HG02884 (cell line): ENCODE measurements at regions not wholly inside any gene's neighbourhood (a gene's known extent, or its start where the extent isn't known, plus 50 kb on each side); places are given as distances from the start of the nearest gene placed in this dataset.
"Not testable (repeated sequence)": the region's sequence is repeated elsewhere in the genome, so short reads cannot be mapped to it uniquely, and the experiment has no call there.

ENCODE experiments used
- ATAC-seq: cut with Tn5 transposase; IDR thresholded peaks from one replicate; pipeline ENCODE4 v1.9.1; 2021; ENCODE audit warnings: mild to moderate bottlenecking, moderate library complexity; ENCODE audit not compliant: unreplicated experiment

DNA sequence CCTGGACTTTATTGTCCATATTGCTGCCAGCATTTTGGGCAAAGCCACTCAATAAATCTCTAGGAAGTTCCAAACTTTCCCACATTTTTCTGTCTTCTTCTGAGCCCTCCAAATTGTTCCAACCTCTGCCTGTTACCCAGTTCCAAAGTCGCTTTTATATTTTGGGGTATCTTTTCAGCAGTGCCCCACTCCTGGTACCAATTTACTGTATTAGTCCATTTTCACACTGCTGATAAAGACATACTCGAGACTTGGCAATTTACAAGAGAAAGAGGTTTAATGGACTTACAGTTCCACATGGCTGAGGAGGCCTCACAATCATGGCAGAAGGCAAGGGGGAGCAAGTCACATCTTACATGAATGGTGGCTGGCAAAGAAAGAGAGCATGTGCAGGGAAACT, 53.4 kb downstream of the AHSP start:
- not testable (repeated sequence) for ATAC-seq

DNA sequence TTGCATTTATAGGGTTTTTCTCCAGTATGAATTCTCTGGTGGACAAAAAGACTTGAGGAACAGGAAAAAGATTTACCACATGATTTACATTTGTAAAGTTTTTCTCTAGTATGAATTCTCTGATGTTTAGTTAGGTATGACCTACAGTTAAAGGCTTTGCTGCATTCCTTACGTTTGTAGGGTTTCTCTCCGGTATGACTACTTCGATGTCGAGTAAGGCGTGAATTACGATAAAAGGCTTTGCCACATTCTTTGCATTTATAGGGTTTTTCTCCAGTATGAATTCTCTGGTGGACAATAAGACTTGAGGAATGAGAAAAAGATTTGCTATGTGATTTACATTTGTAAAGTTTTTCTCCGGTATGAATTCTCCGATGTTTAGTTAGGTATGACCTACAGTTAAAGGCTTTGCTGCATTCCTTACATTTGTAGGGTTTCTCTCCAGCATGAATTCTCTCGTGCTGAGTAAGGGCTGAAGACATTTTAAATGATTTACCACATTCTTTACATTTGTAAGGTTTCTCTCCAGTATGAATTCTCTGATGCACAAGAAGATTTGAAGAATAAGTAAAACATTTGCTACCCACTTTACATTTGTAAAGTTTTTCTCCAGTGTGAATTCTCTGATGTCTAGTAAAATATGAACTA, 74.2 kb downstream of the AHSP start:
- ATAC-seq = not testable (repeated sequence)

- no peak for ATAC-seq
Observed at GRCh38 chr16:31618130-31618529, 90.4 kb downstream of the AHSP start.

DNA sequence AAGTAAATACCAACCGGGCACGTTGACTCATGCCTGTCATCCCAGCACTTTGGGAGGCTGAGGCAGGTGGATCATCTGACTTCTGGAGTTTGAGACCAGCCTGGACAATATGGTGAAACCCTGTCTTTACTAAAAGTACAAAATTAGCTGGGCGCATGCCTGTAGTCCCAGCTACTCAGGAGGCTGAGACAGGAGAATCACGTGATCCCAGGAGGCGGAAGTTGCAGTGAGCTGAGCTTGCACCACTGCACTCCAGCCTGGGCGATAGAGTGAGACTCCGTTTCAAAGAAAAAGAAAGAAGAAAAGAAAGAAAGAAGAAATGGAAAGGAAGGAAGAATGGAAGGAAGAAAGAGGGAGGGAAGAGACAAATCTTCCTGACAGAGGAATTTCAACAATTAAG, 108.7 kb downstream of the AHSP start:
- no peak for ATAC-seq

- ATAC-seq = no peak
Observed at GRCh38 chr16:31641279-31641678, 113.6 kb downstream of the AHSP start.

DNA sequence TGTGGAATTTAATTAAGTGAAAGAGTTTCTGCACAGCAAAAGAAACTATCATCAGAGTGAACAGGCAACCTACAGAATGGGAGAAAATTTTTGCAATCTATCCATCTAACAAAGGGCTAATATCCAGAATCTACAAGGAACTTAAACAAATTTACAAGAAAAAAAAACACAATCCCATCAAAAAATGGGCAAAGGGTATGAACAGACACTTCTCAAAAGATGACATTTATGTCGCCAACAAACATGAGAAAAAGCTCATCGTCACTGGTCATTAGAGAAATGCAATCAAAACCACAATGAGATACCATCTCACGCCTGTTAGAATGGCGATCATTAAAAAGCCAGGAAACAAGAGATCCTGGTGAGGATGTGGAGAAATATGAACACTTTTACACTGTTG, 128.0 kb downstream of the AHSP start:
- ATAC-seq = not testable (repeated sequence)

DNA sequence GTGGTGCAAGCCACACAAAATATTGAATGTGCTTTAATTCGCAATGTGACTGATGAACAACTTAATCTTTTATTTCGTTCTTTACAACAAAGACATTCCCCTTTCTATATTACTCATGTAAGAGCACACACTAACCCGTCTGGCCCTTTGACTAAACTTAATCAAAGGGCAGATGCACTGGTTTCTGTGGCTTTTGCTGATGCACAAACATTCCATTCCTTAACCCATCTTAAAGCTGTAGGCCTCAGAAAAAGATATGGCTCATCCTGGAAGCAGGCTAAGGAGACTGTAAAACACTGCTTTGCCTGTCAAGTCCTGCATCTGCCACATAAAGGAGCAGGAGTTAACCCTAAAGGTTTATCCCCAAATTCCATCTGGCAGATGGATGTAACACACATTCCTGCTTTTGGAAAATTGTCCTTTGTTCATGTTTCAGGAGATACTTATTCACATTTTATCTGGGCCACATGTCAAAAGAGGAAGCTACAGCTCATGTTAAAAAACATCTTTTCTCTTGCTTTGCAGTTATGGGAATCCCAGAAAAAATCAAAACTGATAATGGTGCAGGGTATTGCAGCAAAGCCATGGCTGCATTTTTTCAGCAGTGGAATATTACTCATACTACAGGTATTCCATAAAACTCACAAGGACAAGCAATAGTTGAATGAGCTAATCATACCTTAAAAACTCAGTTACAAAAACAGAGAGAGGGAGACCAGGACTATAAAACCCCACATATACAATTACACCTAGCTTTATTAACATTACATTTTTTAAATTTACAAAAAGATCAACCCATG, 137.2 kb downstream of the AHSP start:
- no peak for ATAC-seq

GRCh38 chr16:31674686-31675085, 147.0 kb downstream of the AHSP start:
- no peak for ATAC-seq

DNA sequence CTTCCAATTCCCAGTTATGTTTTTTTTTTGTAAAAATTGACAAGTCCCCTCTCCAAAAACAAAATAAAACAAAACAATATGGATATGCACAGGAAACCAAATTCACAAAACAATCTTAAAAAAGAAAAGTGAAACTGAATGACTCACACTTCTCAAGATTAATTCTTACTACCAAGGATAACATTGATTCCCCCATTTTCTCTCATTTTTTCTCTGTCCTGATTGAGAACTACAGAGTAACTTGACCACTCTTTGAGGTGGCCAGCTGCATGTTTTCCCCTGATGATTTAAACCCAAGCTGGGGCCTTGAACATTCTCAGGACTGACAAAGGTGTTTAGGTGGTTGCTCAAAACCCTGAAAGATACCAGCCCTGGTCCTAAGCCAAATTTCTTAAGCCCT, 149.0 kb downstream of the AHSP start:
- no peak for ATAC-seq

- no peak for ATAC-seq
Observed at GRCh38 chr16:31678649-31679325, 151.1 kb downstream of the AHSP start.

- ATAC-seq = not testable (repeated sequence)
Observed at GRCh38 chr16:31689331-31689730, 161.6 kb downstream of the AHSP start.

GRCh38 chr16:31692338-31692737, 164.6 kb downstream of the AHSP start:
- not testable (repeated sequence) for ATAC-seq

GRCh38 chr16:31693733-31694132, 166.0 kb downstream of the AHSP start:
- ATAC-seq = no peak

DNA sequence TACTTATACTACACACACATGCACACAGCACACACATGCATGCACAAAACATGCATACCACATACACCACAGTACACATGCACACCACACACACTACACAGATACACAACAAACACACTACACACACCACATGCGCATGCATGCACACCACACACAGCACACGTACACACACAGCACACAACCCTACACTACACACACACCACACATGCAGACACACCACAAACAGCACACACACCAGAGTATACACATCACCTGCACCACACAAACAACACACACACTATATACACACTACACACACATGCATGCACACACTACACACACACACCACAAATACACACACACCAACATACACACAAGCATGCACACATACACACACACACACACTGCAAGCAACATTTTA, 166.8 kb downstream of the AHSP start:
- ATAC-seq = no peak

GRCh38 chr16:31695667-31696066, 168.0 kb downstream of the AHSP start:
- ATAC-seq = peak; percentile 47

DNA sequence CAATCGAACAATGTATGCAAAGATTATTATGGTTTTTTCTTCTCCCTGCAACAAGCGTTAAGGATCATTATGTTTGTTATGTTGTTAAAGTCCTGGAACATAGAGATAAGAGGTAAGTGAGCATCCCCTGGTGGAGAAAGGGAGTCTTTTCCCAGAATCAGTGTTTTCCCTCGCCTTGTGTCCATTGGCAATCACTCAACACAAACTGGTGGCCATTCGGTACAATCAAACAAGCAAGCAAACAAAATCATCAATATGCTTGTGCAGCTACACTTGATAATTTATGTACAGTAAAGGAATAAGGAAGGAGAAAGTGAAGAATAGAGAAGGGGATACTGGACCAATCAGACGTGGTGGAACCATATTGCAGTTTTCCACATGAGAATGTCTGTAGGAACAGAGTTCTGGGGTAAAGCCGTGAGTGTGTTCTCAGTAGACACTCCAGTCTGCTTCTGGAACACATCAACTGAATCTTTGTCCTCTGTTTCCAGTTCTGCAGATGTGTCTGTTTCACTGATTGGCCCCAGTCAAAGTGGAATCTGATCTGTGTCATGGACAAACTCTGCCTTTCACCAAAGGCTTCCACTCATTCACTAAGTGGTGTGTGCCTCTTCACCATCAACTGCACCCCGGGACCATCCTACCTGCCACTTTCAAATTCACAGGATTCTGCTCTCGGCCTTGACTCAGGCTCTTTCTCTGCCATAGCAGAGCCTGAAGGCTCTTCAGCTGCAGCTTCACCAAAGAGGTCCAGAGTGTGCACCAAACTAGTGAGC, 169.5 kb downstream of the AHSP start:
- no peak for ATAC-seq

DNA sequence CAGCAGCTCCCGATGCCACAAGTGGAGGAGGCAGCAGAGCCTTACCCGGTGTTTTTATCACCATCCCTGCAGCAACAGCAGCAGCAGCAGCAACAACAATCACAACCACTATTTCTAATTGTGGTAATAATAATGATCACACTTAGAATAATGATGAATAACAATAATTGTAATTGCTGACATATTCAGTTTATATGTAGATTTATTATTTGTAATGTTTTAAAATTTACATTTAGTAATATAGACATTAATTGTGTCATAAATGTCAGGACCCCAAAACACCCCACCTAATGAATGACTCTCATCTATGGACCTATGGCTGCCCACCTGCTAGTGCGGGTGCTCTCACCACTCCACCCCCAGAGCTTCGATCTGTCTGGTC, 170.0 kb downstream of the AHSP start:
- ATAC-seq = no peak

GRCh38 chr16:31698901-31699300, 171.2 kb downstream of the AHSP start:
- ATAC-seq = no peak

- ATAC-seq = no peak
Observed at GRCh38 chr16:31699601-31700000, 171.9 kb downstream of the AHSP start.

GRCh38 chr16:31700200-31700529, 172.5 kb downstream of the AHSP start:
- peak; percentile 88 for ATAC-seq
